Kidney glomerular epithelial cell (primary cell): ENCODE measurements at regions not wholly inside any gene's neighbourhood (a gene's known extent, or its start where the extent isn't known, plus 50 kb on each side); places are given as distances from the start of the nearest gene placed in this dataset.

ENCODE experiments used
- DNase-seq: peaks from one replicate; lab custom pipeline; 2025; lab: John Stamatoyannopoulos, UW

- no peak for DNase-seq
These were observed 254.3 kb downstream of the IPMK start for GRCh38 chr10:58013406-58013805.

DNA sequence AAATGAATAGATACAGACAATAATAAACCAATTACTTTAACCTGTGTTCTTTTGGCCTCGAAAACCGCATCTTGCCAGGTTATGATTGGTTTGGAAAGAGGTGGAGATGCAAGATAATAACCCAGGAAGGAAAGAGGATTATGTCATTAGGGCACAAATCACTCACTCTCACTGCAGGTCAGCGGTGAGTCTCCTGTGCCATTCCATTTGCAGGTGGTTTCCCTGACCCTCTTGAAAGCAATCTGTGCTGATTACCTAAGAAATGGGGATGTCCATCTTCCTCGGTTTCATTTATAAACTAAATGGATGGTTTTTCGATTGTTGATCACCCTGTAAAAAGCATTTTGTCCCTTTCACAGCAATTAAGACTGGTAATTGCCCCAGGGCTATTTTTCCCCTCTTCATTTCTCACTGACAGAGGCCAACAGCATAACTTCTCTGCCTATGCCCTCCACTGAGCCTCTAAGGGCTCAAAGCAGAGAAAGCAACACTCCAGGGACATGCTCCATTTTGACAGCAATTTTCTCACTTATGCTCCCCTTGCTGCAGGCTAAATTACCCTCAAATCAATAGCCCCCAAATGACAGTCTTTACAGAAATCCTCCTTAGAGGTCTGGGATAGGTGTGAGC, 257.5 kb downstream of the IPMK start:
- no peak for DNase-seq

DNA sequence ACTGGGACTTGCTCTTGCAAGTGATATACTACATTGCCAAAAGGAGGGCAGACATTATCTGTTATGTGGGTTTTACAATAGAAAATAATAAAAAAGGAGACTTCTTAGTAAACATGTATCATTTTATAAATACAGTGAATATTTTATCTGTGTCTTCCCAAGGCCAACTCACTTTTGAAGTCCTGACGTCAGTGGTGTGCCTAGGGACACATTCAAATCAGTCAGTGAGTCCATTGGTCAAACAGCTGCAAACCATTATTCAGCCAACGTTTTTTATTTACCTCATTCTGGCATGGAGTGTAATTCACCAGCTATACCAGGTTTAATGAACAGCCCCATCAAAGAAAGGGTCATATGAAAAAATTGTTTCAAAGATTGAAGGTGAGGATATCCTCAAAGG, 263.7 kb downstream of the IPMK start:
- no peak for DNase-seq

DNA sequence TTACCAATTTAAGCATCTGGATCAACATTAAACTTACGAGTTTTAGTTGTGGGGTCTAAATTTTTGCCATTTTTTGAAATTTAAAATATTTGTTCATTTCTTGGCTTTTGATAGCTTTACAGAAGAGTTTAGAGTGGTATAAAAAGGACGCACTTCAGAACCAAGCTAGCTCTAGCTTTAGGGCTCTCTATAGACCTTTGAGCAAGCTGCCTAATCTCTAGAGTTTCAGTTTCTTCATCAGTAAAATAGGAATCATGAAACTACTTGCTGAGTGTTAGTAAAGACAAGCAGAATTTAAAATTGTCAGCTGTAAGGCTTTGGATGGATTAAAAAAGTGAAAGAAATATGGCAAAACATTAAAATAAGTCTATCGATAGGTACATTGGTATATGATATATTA, 266.5 kb downstream of the IPMK start:
- no peak for DNase-seq

DNA sequence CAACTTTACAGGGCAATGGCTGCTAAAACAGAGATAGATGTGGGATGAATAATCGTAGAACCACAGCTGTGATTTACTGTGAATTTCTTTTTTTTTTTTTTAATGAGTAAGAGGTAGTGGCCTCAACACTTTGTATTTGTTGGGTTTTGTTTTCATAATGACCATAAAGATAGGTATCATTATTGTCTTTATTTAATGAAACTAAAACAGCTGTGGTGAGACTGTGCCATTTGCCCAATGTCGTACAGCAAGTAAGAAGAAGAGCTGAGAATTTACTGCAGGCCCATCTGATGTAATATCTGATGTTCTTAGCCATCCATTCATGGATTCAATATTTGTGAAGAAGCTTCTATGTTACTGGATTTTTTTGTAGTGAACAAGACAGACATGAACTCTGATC, 271.2 kb downstream of the IPMK start:
- DNase-seq = no peak

- no peak for DNase-seq
These were observed 274.4 kb downstream of the IPMK start for GRCh38 chr10:57993302-57993701.

DNA sequence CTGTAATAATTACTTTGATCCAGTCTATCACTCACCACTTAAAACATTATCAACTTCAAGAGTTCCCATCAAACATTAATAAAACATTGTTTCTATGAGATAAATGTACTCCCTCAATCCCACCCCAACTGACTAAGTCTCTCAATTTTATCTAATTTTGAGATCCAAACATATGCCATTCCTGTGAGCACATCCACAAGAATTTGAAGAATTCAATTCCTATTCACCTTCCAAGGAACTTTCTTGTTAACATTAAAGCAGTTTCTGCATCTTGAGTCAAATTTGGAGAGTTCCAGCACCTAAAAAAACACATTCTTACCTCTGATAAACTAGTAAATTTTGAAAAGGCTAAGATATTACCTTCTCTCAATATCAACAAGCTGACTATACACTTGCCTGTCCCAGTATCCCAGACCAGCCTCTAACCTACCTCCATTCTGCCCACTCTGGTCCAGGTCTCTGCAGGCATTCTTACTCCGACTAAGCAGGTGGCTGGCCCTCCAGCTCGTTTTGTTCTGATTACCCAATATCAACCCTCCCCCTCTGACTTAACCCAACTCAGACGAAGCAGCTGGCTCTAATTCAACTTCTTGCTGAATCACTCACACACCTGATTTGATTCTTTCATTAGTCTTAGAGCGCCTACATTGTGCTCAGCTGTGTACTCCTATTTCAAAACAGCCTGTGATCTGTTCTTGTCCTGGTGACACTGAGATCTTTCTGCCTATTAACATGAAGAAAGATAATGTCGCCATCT, 275.2 kb downstream of the IPMK start:
- DNase-seq = peak; percentile 81

GRCh38 chr10:57988964-57989363, 278.7 kb downstream of the IPMK start:
- DNase-seq = no peak

DNA sequence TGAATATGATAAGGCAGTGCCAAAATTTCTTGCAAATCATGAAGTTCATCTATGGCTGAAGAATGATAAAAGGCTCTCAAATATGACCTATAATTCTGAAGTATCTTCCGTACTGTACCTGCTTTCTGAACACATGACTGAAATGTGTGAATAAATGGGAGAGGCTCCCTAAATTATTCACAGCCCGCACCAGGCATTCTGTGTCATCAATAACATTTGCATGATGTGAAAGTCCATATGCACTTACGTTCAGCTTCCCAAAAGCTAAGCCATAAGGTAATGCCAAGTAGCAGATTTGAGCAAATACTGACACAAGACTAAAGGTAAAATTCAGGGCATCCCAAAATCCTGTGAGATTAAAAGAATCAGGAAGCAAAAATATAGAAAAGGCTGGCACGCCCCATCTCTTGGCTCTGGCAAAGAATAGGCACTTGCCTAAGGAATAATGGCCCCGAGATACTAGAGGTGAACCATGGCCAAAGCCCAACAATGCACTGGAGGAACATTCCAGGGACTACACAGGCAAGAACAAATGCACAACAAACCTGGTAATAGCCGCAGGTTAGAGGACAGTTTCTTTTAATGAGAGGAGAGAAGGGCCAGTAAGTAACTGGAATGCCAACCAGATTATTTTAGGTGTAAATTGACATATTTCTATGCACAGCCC, 280.5 kb downstream of the IPMK start:
- DNase-seq = no peak

DNA sequence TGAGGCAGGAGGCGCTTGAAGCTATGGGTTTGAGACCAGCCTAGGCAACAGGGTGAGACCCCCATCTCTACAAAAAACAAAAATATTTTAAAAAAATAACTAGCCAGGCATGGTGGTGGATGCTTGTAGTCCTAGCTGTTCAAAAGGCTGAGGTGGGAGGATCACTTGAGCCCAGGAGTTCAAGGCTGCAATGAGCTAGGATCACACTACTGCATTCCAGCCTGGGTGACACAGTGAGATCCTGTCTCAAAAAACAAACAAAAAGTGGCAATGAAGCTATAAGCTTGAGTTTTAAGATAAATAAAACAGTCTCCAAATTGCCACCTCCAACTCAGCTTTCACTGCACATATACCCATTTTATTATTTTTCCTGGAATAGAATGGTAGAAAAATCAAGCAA, 281.3 kb downstream of the IPMK start:
- DNase-seq = no peak

DNA sequence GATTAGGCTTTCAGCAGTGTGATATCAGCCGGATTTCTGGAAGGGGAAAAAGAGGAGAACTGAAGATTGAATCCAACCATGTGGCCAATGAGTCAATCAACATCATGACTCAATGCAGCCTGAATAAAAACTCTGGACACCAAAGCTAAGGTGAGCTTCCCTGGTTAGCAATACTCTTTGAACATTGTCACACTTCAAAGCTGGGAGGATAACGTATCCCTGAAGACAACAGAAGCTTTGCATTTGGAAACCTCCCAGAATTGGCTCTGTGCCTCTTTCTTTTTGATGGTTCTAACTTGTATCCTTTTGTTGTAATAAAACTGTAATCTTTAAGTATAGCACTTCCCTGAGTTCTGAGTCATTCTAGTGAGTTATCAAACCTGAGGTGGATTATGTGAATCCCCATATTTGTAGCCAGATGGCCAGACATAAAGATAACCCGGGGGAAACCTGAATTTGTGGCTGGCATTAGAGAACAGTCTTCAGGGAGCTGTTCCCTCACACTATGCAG, 284.4 kb downstream of the IPMK start:
- DNase-seq = no peak

GRCh38 chr10:57982091-57982490, 285.6 kb downstream of the IPMK start:
- no peak for DNase-seq

DNA sequence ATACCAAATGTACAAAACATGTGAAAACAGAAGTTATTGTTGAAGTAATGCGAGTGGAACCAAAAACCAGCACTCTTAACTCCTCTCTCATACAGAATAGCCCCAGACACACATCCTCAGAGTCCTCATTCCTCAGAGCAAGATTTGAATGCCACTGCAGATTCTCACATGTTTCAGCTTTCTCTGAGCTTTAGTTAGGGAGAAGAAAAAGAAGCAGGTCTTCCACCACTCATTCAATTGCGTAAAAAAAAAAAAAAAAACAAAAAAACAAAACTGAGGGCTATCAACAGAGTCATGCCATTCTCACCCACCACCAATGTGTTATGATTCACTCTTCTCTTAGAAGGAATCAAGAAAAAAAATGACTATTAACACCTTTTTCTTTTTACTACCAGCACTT, 287.7 kb downstream of the IPMK start:
- DNase-seq = no peak

DNA sequence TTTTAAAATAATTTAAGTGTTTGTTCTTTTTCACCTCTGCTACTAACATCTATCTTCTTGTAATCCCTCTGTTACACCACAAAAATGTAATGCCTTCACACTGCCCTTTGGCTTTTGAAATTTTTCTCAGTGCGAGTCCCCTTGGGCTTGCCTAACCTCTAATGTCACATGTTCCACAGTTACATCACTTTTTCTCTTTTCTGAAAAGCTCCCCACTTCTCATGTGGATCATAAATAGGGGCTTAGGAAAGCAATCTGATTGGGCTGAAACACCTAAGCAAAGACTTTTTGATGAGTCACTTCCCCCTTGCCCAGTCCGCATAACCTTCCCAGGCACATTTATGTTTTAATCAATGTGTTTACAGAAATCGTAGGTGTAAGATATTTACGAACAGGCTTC, 288.2 kb downstream of the IPMK start:
- no peak for DNase-seq

- DNase-seq = no peak
These were observed 290.4 kb downstream of the IPMK start for GRCh38 chr10:57977262-57977661.

DNA sequence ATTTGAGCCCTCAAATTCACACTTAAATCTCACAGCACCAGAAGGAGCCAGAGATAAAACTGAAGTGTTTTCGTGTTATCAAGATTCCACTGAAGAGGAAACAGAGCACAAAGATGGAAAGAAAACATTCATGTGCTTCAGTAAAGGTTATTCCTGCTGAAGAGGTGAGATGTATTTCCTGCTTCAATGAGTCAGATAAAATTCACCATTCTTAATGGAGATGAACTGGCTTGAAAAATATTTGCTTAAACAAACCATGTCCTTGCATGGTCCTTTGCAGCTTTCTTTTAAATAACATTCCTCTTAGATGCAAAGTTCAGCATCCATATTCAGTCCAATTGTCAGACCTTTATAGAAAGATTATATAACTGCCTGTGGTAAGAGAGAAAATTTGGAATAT, 294.2 kb downstream of the IPMK start:
- DNase-seq = peak; percentile 62

DNA sequence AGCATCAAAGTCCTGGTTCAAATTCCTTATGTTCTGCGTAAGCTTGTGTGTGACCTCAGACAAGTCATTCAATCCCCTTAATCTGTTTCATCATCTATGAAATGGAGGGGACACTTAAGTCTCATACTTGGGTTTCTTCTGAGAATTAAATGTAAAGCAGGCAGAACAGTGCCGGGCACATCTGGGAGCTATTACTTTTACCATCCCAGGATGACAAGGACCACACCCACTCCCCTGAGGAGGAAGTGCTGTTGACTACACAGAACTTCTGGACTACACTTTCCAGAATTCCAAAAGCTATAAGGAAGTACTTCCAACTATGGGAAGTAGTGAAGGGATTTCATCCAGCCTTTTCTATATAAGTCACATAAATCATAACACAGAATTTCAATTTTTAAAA, 294.9 kb downstream of the IPMK start:
- no peak for DNase-seq

GRCh38 chr10:57968328-57969016, 299.2 kb downstream of the IPMK start:
- no peak for DNase-seq

DNA sequence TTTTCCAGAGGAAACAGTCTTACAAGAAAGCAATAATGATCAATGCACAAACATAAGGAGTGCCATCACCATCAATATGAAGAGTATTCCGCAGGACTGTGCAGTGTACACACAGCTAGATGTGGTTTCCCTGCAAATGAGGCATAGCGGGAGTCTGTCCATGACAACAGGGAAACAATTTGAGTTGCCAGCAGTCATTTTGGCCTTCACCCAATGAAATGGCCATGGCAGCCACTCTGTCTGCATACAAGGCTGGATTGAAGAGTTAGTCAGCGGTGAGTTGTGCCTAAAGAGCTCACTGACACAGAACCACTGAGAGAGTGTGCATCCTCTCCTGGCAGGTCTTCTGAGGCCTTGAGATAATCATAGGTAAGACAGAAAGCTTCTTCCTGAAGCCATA, 303.3 kb downstream of the IPMK start:
- peak; percentile 81 for DNase-seq

DNA sequence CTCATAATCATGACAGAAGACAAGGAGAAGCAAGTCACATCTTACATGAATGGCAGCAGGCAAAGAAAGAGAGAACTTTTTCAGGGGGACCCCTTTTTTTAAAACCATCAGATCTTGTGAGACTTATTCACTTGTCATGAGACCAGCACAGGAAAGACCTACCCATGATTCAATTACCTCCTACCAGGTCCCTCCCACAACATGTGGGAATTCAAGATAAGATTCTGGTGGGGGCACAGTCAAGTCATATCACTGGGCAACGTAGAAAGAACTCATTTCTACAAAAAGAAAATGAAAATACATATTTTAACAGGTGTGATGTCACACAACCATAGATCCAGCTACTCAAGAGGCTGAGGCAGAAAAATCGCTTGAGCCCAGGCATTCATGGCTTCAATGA, 304.1 kb downstream of the IPMK start:
- DNase-seq = no peak

- DNase-seq = no peak
These were observed 304.9 kb downstream of the IPMK start for GRCh38 chr10:57962839-57963238.

- DNase-seq = no peak
These were observed 306.2 kb downstream of the IPMK start for GRCh38 chr10:57961487-57961886.

- peak; percentile 17 for DNase-seq
These were observed 307.3 kb downstream of the IPMK start for GRCh38 chr10:57960406-57960805.
